22Rv1 (cell line): ENCODE measurements at regions not wholly inside any gene's neighbourhood (a gene's known extent, or its start where the extent isn't known, plus 50 kb on each side); places are given as distances from the start of the nearest gene placed in this dataset.

Experiments
- ZFX ChIP-seq: fragments of 450-650 bp; IDR thresholded peaks from 2 replicates; pipeline ENCODE4 v1.6.1; 2017; ENCODE audit warnings: antibody characterized with exemption, borderline replicate concordance
- TF ChIP-seq, protein P1 (sequence below): fragments of 450-650 bp; IDR thresholded peaks from 2 replicates; pipeline ENCODE4 v1.5.1; 2017; ENCODE audit warnings: mild to moderate bottlenecking

DNA sequence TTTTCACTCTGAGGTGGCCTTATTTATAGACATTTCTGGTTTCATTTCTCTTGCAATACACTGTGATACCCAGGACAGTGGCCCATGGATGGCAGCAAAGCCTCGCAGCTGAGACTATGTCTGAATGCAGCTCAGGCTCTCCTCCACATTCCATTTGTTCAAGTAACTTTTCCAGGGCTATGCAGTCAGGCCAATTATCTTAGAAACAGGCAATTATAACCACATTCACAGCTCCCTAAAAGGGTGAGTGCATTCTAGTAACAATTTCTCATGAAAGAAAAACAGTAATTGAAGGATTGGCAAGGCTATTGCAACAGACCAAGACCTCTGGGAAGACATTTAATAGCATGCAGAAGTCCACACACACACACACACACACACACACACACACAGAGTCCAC lies 264.0 kb downstream of the TBC1D4 start:
- TF ChIP-seq, protein P1, sequence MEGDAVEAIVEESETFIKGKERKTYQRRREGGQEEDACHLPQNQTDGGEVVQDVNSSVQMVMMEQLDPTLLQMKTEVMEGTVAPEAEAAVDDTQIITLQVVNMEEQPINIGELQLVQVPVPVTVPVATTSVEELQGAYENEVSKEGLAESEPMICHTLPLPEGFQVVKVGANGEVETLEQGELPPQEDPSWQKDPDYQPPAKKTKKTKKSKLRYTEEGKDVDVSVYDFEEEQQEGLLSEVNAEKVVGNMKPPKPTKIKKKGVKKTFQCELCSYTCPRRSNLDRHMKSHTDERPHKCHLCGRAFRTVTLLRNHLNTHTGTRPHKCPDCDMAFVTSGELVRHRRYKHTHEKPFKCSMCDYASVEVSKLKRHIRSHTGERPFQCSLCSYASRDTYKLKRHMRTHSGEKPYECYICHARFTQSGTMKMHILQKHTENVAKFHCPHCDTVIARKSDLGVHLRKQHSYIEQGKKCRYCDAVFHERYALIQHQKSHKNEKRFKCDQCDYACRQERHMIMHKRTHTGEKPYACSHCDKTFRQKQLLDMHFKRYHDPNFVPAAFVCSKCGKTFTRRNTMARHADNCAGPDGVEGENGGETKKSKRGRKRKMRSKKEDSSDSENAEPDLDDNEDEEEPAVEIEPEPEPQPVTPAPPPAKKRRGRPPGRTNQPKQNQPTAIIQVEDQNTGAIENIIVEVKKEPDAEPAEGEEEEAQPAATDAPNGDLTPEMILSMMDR = no peak
- TF ChIP-seq ZFX = no peak
